Neural crest cell (in vitro differentiated cells): ENCODE measurements at regions not wholly inside any gene's neighbourhood (a gene's known extent, or its start where the extent isn't known, plus 50 kb on each side); places are given as distances from the start of the nearest gene placed in this dataset.

Source experiments
- DNase-seq: peaks from one replicate; pipeline ENCODE4 v3.0.0; 2021; ENCODE audit warnings: low read depth, mixed read lengths, low spot score
- H3K27ac Mint-ChIP-seq: one replicate; pipeline ENCODE4 v1.8.0; 2021; ENCODE audit warnings: mild to moderate bottlenecking, mixed read lengths; ENCODE audit not compliant: unreplicated experiment
- H3K27me3 Mint-ChIP-seq: 2 replicates; pipeline ENCODE4 v1.8.0; 2021; ENCODE audit warnings: low read depth, mild to moderate bottlenecking, mixed read lengths
- H3K36me3 Mint-ChIP-seq: 2 replicates; pipeline ENCODE4 v1.8.0; 2021; ENCODE audit warnings: low read depth, mild to moderate bottlenecking, mixed read lengths
- H3K4me1 Mint-ChIP-seq: 2 replicates; pipeline ENCODE4 v1.8.0; 2021; ENCODE audit warnings: mixed read lengths
- H3K4me3 Mint-ChIP-seq: one replicate; pipeline ENCODE4 v1.8.0; 2021; ENCODE audit warnings: mild to moderate bottlenecking, mixed read lengths
- H3K9me3 Mint-ChIP-seq: 2 replicates; pipeline ENCODE4 v1.8.0; 2021; ENCODE audit warnings: mixed read lengths
- TF ChIP-seq, protein P1 (sequence below): fragments of 200-600 bp; sonication (generic); conservative IDR thresholded peaks from 2 replicates; pipeline ENCODE4 v1.5.0; 2021; ENCODE audit warnings: antibody characterized with exemption, mild to moderate bottlenecking

DNA sequence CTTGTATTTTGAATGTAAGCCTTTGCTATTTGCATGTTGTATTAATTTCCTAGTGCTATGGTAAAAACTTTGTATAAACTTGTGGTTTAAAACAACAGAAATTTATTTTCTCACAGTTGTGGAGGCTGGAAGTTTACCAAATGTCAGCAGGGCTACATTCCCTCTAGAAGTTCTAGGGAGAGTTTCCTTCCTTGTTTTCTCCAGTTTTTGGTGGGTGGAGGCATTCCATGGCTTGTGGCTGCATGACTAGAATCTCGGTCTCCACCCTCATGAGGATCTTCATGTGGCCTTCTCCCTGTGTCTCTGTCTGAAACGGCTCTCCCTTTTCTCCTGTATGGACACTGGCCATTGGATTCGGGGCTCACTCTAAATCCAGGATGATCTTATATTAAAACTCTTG, 482.2 kb upstream of the GOT2 start:
- Mint-ChIP-seq H3K27ac (no peak overlapping the region), H3K36me3 (no peaks in the 10 kb centered on the region), H3K4me3 (no peak overlapping the region), H3K9me3 (peaks cover 3% of the 10 kb centered on the region), H3K4me1 (peaks cover 10% of the 10 kb centered on the region), H3K27me3 (peaks cover 13% of the 10 kb centered on the region)
- TF ChIP-seq, protein P1, sequence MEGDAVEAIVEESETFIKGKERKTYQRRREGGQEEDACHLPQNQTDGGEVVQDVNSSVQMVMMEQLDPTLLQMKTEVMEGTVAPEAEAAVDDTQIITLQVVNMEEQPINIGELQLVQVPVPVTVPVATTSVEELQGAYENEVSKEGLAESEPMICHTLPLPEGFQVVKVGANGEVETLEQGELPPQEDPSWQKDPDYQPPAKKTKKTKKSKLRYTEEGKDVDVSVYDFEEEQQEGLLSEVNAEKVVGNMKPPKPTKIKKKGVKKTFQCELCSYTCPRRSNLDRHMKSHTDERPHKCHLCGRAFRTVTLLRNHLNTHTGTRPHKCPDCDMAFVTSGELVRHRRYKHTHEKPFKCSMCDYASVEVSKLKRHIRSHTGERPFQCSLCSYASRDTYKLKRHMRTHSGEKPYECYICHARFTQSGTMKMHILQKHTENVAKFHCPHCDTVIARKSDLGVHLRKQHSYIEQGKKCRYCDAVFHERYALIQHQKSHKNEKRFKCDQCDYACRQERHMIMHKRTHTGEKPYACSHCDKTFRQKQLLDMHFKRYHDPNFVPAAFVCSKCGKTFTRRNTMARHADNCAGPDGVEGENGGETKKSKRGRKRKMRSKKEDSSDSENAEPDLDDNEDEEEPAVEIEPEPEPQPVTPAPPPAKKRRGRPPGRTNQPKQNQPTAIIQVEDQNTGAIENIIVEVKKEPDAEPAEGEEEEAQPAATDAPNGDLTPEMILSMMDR: no peak
- DNase-seq: no peak

DNA sequence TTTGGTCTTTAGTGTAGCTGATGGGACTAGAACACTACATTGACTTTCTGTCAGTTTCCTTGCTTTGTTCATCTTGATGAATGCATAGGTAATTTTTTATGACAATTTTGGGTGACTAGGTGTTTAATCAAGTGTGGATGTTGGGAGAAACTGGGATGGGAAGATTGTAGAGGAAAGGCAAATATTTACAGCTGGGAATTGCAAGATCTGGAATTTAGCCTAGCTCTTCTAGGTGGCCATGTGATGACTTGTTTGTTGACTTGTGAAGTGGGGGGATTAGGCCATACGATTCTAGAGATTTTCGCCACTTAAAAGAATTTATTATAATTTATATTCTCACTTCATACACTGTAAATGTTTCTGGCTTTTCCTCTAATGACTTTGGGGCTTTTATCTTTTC, 480.3 kb upstream of the GOT2 start:
- TF ChIP-seq, protein P1: no peak
- Mint-ChIP-seq H3K9me3 (peaks cover 3% of the 10 kb centered on the region), H3K27me3 (peaks cover 15% of the 10 kb centered on the region), H3K4me3 (no peak overlapping the region), H3K27ac (no peak overlapping the region), H3K4me1 (peaks cover 19% of the 10 kb centered on the region), H3K36me3 (no peaks in the 10 kb centered on the region)
- DNase-seq: no peak

DNA sequence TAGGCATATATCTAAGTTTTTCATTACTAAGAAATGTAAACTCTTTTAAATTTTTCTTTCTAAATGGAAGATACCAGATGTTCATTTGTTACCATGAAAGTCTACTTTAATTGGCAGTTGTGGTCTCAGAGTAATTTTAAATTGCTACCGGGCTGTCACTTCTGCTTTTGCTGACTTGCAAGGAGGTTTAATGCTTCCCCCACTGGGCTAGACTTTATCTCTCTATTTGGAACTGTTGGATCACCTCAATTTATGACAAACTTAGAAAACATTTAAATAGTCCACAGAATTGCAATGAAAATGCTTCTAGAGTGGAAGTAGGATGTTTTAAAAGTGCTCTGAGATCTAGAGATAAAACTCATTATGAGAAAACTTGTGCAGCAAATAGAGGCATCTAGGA, 479.8 kb upstream of the GOT2 start:
- peaks cover 19% of the 10 kb centered on the region for H3K4me1 Mint-ChIP-seq
- peaks cover 3% of the 10 kb centered on the region for H3K9me3 Mint-ChIP-seq
- DNase-seq: no peak
- no peak overlapping the region for H3K4me3 Mint-ChIP-seq
- no peaks in the 10 kb centered on the region for H3K36me3 Mint-ChIP-seq
- TF ChIP-seq, protein P1: no peak
- H3K27me3 Mint-ChIP-seq: peaks cover 17% of the 10 kb centered on the region
- H3K27ac Mint-ChIP-seq: no peak overlapping the region

DNA sequence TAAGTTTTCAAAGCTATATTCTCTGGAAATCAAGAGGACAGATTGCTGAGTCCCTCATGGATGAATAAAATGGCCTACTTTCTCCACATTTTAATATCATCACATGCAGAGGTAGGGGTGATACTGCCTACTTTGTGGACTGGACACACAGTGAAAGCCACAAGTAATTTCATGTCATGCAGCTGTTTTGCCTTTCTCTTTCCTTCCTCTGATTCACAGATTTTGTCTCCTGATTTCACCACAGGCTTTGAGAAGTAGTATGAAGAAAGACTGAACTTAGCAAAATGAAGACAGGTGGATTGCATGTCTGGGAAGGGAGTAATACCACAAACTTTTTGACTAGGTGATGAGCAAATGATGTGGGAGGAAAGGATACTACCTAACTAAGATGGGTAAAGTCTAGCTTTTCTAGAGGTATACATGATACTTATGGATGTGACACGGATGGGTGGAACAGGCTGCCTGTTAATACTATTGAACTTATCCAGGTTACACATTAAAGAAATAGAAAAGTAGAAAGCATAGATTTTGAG, 478.4 kb upstream of the GOT2 start:
- H3K4me3 Mint-ChIP-seq: no peak overlapping the region
- TF ChIP-seq, protein P1: no peak
- H3K4me1 Mint-ChIP-seq: peaks cover 19% of the 10 kb centered on the region
- DNase-seq: no peak
- no peaks in the 10 kb centered on the region for H3K36me3 Mint-ChIP-seq
- H3K27ac Mint-ChIP-seq: no peak overlapping the region
- H3K9me3 Mint-ChIP-seq: peaks cover 3% of the 10 kb centered on the region
- peaks cover 18% of the 10 kb centered on the region for H3K27me3 Mint-ChIP-seq

DNA sequence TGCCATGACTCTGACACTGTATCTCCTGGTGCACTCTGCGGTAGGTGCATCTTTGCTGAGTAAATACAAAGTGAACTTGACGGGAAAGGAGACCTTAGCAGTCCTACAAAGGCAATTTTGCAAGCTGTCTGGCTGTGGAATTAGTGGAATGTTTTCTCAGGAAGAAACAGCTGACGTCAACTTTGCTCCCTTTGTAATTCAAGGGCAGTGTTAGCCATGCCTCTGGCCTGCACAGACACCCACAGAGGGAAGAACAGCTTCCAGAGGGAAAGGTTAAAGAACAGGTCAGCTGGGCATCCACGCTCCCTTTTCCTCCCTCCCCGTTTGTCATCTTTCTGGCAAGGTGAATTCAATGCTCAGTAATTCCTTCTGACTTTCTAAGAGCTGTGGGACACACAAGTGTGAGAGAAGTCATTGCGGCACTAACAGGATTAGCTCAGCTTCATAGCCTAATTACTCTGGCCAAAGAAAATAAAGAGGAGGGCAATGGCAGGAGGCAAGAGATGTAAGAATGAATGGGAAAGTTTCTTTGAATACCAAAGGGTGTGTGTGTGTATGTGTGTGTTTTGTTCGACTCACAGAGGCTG, 476.9 kb upstream of the GOT2 start:
- H3K4me3 Mint-ChIP-seq: peak overlapping the region; percentile 4
- TF ChIP-seq, protein P1: no peak
- peak overlapping the region; percentile 46 for H3K27ac Mint-ChIP-seq

More for the DNA sequence above, 476.9 kb upstream of the GOT2 start:
- peaks cover 18% of the 10 kb centered on the region for H3K27me3 Mint-ChIP-seq
- peaks cover 19% of the 10 kb centered on the region for H3K4me1 Mint-ChIP-seq
- no peaks in the 10 kb centered on the region for H3K36me3 Mint-ChIP-seq
- H3K9me3 Mint-ChIP-seq: no peaks in the 10 kb centered on the region
- peak; percentile 12 for DNase-seq
